H1 (cell line): ENCODE measurements at regions not wholly inside any gene's neighbourhood (a gene's known extent, or its start where the extent isn't known, plus 50 kb on each side); places are given as distances from the start of the nearest gene placed in this dataset.

Source experiments
- CTCF ChIA-PET: fragments of 300-600 bp; sonication (Branson Sonifier 250); formaldehyde crosslinking; loops from one replicate; lab custom pipeline; 2021; ENCODE audit not compliant: partially characterized antibody; lab: Charles Lee
- POLR2A ChIA-PET: fragments of 300-600 bp; sonication (Branson Sonifier 250); formaldehyde crosslinking; loops from one replicate; lab custom pipeline; 2021; ENCODE audit warnings: inconsistent platforms; ENCODE audit not compliant: partially characterized antibody; lab: Charles Lee
- DNase-seq, 2 experiments: peaks; one replicate each; pipeline versions ENCODE4 v3.0.0 to v3.0.0-alpha.2; 2010 to 2022; ENCODE audit warnings: low spot score in 2 of 2, low read depth in 1 of 2, mixed read lengths in 1 of 2
- FAIRE-seq: peaks from 2 replicates; lab custom pipeline; 2011; peaks lifted over from hg19 to GRCh38; lab: Jason Lieb, UNC
- H2AFZ ChIP-seq: 2 replicates; pipeline ENCODE4 v1.8.1; 2012; ENCODE audit warnings: low read length, inconsistent platforms
- H2AK5ac ChIP-seq: 2 replicates; pipeline ENCODE4 v1.6.1; 2013; ENCODE audit warnings: low read depth, low read length
- H2BK120ac ChIP-seq: replicated peaks from 2 replicates; pipeline ENCODE3; 2013; ENCODE audit warnings: low read depth, low read length, inconsistent platforms
- H2BK12ac ChIP-seq: 2 replicates; pipeline ENCODE4 v1.6.1; 2013; ENCODE audit warnings: low read depth, low read length
- H2BK15ac ChIP-seq: 2 replicates; pipeline ENCODE4 v1.6.1; 2013; ENCODE audit warnings: low read length
- H2BK20ac ChIP-seq: 2 replicates; pipeline ENCODE4 v1.6.1; 2013; ENCODE audit warnings: low read length
- H2BK5ac ChIP-seq: 2 replicates; pipeline ENCODE4 v1.6.1; 2013; ENCODE audit warnings: low read depth, low read length
- H3K14ac ChIP-seq: 2 replicates; pipeline ENCODE4 v1.6.1; 2013; ENCODE audit warnings: inconsistent platforms; ENCODE audit not compliant: insufficient read length
- H3K18ac ChIP-seq: 2 replicates; pipeline ENCODE4 v1.6.1; 2013; ENCODE audit warnings: low read length; ENCODE audit errors: extremely low read depth
- H3K23ac ChIP-seq: 2 replicates; pipeline ENCODE4 v1.6.1; 2013; ENCODE audit warnings: inconsistent platforms; ENCODE audit not compliant: insufficient read length
- H3K23me2 ChIP-seq: 2 replicates; pipeline ENCODE4 v1.6.1; 2013; ENCODE audit warnings: low read depth, low read length
- H3K27ac ChIP-seq: 2 replicates; pipeline ENCODE4 v1.6.1; 2011; ENCODE audit warnings: low read depth, low read length, inconsistent platforms
- H3K27me3 ChIP-seq, 4 experiments: replicated peaks in 1 of 4; 1 replicate in 1 of 4; 2 replicates in 3 of 4; pipeline versions ENCODE4 v1.6.1 to v1.8.1; 2011 to 2013; ENCODE audit warnings: low read length in 3 of 4, mild to moderate bottlenecking in 3 of 4, inconsistent platforms in 2 of 4, mixed read lengths in 2 of 4, moderate library complexity in 1 of 4; ENCODE audit not compliant: control insufficient read depth in 3 of 4, insufficient read depth in 3 of 4; ENCODE audit errors: extremely low read depth in 1 of 4
- H3K36me3 ChIP-seq, 4 experiments: 2 replicates each; pipeline versions ENCODE4 v1.6.1 to v1.8.1; 2011 to 2013; ENCODE audit warnings: mild to moderate bottlenecking in 4 of 4, low read length in 3 of 4, moderate library complexity in 2 of 4, control low read depth in 1 of 4, inconsistent platforms in 1 of 4; ENCODE audit not compliant: insufficient read depth in 4 of 4, control insufficient read depth in 2 of 4
- H3K4ac ChIP-seq: replicated peaks from 2 replicates; pipeline ENCODE3; 2013; ENCODE audit warnings: low read length, low read depth, mixed read lengths, inconsistent platforms; ENCODE audit not compliant: insufficient read length
- H3K4me1 ChIP-seq, 4 experiments: replicated peaks in 1 of 4; 1 replicate in 1 of 4; 2 replicates in 3 of 4; pipeline versions ENCODE4 v1.6.1 to v1.8.1; 2011 to 2013; ENCODE audit warnings: low read length in 3 of 4, inconsistent platforms in 2 of 4, mixed read lengths in 1 of 4; ENCODE audit not compliant: insufficient read depth in 4 of 4, control insufficient read depth in 3 of 4
- H3K4me2 ChIP-seq, 2 experiments: 2 replicates each; pipeline versions ENCODE4 v1.6.1 to v1.8.1; 2011 to 2013; ENCODE audit warnings: low read depth in 2 of 2, low read length in 2 of 2, control low read depth in 1 of 2, inconsistent platforms in 1 of 2, mild to moderate bottlenecking in 1 of 2; ENCODE audit not compliant: insufficient read depth in 1 of 2
- H3K4me3 ChIP-seq, 4 experiments: fragments of 200-600, 300-600 bp in 1 of 4; sonication (generic), shearing (Covaris generic), sonication (Bioruptor Twin) in 1 of 4; 2 replicates each; pipeline versions ENCODE4 v1.5.1 to v1.8.1; 2011 to 2016; ENCODE audit warnings: low read length in 4 of 4, low read depth in 3 of 4, control low read depth in 2 of 4, inconsistent platforms in 2 of 4, mild to moderate bottlenecking in 2 of 4, mixed read lengths in 1 of 4, moderate library complexity in 1 of 4; ENCODE audit not compliant: insufficient read depth in 2 of 4; ENCODE audit errors: extremely low read depth in 1 of 4
- H3K56ac ChIP-seq: replicated peaks from 2 replicates; pipeline ENCODE3; 2013; ENCODE audit warnings: low read depth, mild to moderate bottlenecking, mixed read lengths, low read length, inconsistent platforms; ENCODE audit not compliant: insufficient read length
- H3K79me1 ChIP-seq: 2 replicates; pipeline ENCODE4 v1.6.1; 2013; ENCODE audit warnings: low read depth, low read length, control low read depth
- H3K79me2 ChIP-seq, 2 experiments: 2 replicates each; pipeline versions ENCODE4 v1.6.1 to v1.8.1; 2012 to 2013; ENCODE audit warnings: low read length in 2 of 2, mild to moderate bottlenecking in 2 of 2, inconsistent platforms in 1 of 2; ENCODE audit not compliant: insufficient read depth in 2 of 2, control insufficient read depth in 1 of 2
- H3K9ac ChIP-seq, 4 experiments: replicated peaks in 1 of 4; 1 replicate in 1 of 4; 2 replicates in 3 of 4; pipeline versions ENCODE4 v1.6.1 to v1.8.1; 2011 to 2013; ENCODE audit warnings: low read depth in 3 of 4, low read length in 3 of 4, control low read depth in 2 of 4, mild to moderate bottlenecking in 2 of 4, moderate library complexity in 2 of 4, inconsistent platforms in 1 of 4; ENCODE audit errors: extremely low read depth in 1 of 4
- H3K9me3 ChIP-seq, 2 experiments: 2 replicates each; pipeline versions ENCODE4 v1.6.1 to v1.8.1; 2012 to 2013; ENCODE audit warnings: mild to moderate bottlenecking in 2 of 2, moderate library complexity in 2 of 2, control low read depth in 1 of 2, inconsistent platforms in 1 of 2, low read depth in 1 of 2, low read length in 1 of 2, mixed read lengths in 1 of 2; ENCODE audit not compliant: insufficient read depth in 2 of 2
- H4K20me1 ChIP-seq, 2 experiments: replicated peaks in 1 of 2; 2 replicates each; pipeline versions ENCODE3 to v1.8.1; 2011 to 2013; ENCODE audit warnings: inconsistent platforms in 2 of 2, low read length in 2 of 2, mild to moderate bottlenecking in 1 of 2; ENCODE audit not compliant: insufficient read depth in 2 of 2, control insufficient read depth in 1 of 2
- H4K5ac ChIP-seq: 2 replicates; pipeline ENCODE4 v1.6.1; 2013; ENCODE audit warnings: low read length, low read depth, mixed read lengths, inconsistent platforms; ENCODE audit not compliant: insufficient read length
- H4K8ac ChIP-seq: 2 replicates; pipeline ENCODE4 v1.8.0; 2013; ENCODE audit warnings: mild to moderate bottlenecking, moderate library complexity, low read length, inconsistent platforms; ENCODE audit not compliant: insufficient read depth; ENCODE audit errors: extremely low read depth
- H4K91ac ChIP-seq: replicated peaks from 2 replicates; pipeline ENCODE3; 2013; ENCODE audit warnings: low read length, mixed read lengths, inconsistent platforms; ENCODE audit not compliant: insufficient read length
- SP1 ChIP-seq: IDR thresholded peaks from 2 replicates; pipeline ENCODE4 v1.6.1; 2011; ENCODE audit warnings: low read depth, low read length
- USF2 ChIP-seq: IDR thresholded peaks from 2 replicates; pipeline ENCODE4 v1.6.1; 2011; ENCODE audit warnings: low read length, improper control_type of control experiment
- WGBS, 2 experiments: shearing (Covaris generic) in 1 of 2; methylation state at CpG; one replicate each; pipeline versions ENCODE4 v1.1.6 to v1.1.7; 2013 to 2015; ENCODE audit warnings: low lambda C conversion rate in 2 of 2, mixed read lengths in 2 of 2, inconsistent platforms in 1 of 2, low coverage in 1 of 2, missing lambda C conversion rate in 1 of 2; ENCODE audit not compliant: insufficient replicate concordance in 2 of 2, insufficient coverage in 1 of 2, insufficient read length in 1 of 2; ENCODE audit errors: extremely low coverage in 1 of 2, missing lambda C conversion rate in 1 of 2; 5-methylcytosine and 5-hydroxymethylcytosine counted together

DNA sequence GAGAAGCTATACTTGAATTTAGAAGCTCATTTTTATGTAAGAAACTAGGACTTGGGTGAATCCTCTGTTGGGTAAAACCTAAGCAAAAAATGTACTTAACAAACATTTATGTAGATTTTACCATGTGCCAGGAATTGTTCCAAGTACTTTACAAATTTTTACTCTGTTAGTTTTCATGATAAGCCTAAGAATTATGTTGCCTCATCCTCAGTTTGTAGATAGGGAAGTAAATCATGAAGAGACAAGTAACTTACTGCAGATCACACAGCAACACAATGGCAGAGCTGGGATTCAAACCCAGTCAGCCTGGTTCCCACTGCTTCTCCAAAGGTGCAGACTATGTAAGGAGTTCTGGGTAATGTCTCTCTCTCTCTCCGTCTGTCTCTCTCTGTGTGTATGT is 169.9 kb downstream of the DIPK2A start:
- H4K91ac ChIP-seq = no peak overlapping the region
- no peak for FAIRE-seq

More for the DNA sequence above, 169.9 kb downstream of the DIPK2A start:
- Histone ChIP-seq H2BK15ac (no peak overlapping the region), H2BK20ac (no peak overlapping the region), H4K5ac (no peak overlapping the region), H3K36me3 (no peaks in the 10 kb centered on the region; a peak in 1 of 8 replicates), H3K9ac (no peak overlapping the region), H3K18ac (no peak overlapping the region), H3K4me3 (no peak overlapping the region), H3K4me1 (no peaks in the 10 kb centered on the region; a peak in 1 of 7 replicates), H3K4ac (no peak overlapping the region), H3K9me3 (peaks cover 8 to 9% of the 10 kb centered on the region in 2 experiments; a peak in 3 of 4 replicates), H3K79me2 (no peaks in the 10 kb centered on the region), H2BK5ac (peak overlapping the region; percentile 19; the same call in 1 of the 2 replicates), H3K23me2 (peaks cover 2% of the 10 kb centered on the region; the same call in 1 of the 2 replicates), H3K14ac (no peak overlapping the region), H2BK120ac (no peak overlapping the region), H3K4me2 (no peak overlapping the region), H2AFZ (no peak overlapping the region), H4K8ac (no peak overlapping the region), H3K27me3 (no peaks in the 10 kb centered on the region), H3K79me1 (no peaks in the 10 kb centered on the region; the same call in 1 of the 2 replicates), H4K20me1 (no peaks in the 10 kb centered on the region), H2AK5ac (no peak overlapping the region), H3K27ac (no peak overlapping the region), H2BK12ac (peak overlapping the region; percentile 82; the same call in 1 of the 2 replicates), H3K56ac (no peak overlapping the region), H3K23ac (no peak overlapping the region)
- no peak for DNase-seq
- POLR2A ChIA-PET = no interaction called here
- CTCF ChIA-PET = interaction anchor here (1.0 to 1.1 kb wide), 2 partner anchors 12 to 256 kb away, joined by 3 to 4 read pairs; no protein-coding TSS in a partner anchor
- TF ChIP-seq SP1 = no peak
- TF ChIP-seq USF2 = no peak
- WGBS, 2 experiments = 88% methylated on average over 1 of the region's 1 CpG; no CpG with 5 or more reads in 1 of the 2 experiments
